ENCODE measurements at regions not wholly inside any gene's neighbourhood (a gene's known extent, or its start where the extent isn't known, plus 50 kb on each side); places are given as distances from the start of the nearest gene placed in this dataset.

DNA sequence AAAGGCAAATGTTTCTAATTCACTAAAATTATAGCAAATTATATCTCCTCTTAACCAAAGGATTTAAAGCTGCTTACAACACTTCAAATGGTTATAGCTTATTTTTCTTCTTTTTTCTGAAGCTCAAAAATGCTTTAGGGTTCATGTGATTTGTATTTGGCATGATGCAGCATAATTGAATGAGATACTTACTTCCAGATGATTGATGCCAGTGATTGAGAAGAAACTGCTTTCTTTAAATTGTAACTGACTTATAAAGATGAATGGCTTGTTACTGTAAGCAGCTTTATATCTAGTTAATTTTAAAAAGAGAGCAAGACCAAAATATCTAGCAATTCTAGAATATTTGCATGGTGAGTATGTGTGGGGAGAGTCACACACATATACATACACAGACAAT, 270.7 kb upstream of the THRB start:
- TF ChIP-seq, protein P1, sequence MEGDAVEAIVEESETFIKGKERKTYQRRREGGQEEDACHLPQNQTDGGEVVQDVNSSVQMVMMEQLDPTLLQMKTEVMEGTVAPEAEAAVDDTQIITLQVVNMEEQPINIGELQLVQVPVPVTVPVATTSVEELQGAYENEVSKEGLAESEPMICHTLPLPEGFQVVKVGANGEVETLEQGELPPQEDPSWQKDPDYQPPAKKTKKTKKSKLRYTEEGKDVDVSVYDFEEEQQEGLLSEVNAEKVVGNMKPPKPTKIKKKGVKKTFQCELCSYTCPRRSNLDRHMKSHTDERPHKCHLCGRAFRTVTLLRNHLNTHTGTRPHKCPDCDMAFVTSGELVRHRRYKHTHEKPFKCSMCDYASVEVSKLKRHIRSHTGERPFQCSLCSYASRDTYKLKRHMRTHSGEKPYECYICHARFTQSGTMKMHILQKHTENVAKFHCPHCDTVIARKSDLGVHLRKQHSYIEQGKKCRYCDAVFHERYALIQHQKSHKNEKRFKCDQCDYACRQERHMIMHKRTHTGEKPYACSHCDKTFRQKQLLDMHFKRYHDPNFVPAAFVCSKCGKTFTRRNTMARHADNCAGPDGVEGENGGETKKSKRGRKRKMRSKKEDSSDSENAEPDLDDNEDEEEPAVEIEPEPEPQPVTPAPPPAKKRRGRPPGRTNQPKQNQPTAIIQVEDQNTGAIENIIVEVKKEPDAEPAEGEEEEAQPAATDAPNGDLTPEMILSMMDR (IDR thresholded peaks at IDR 0.05): no peak
- no peak for TF ChIP-seq ZFX (IDR thresholded peaks at IDR 0.05; ENCODE audit: borderline replicate concordance)
